WTC11 (cell line): ENCODE measurements at regions not wholly inside any gene's neighbourhood (a gene's known extent, or its start where the extent isn't known, plus 50 kb on each side); places are given as distances from the start of the nearest gene placed in this dataset.

Experiments used
- FOXJ3 ChIP-seq: sonication (generic); formaldehyde crosslinking; IDR thresholded peaks from 2 replicates; pipeline ENCODE4 v1.9.0; 2021; ENCODE audit warnings: missing genetic modification reagents, mild to moderate bottlenecking, borderline replicate concordance
- JUN ChIP-seq: sonication (generic); formaldehyde crosslinking; IDR thresholded peaks from 2 replicates; pipeline ENCODE4 v1.8.0; 2023; ENCODE audit warnings: mild to moderate bottlenecking, missing genetic modification reagents
- NFYB ChIP-seq: sonication (generic); formaldehyde crosslinking; conservative IDR thresholded peaks from 2 replicates; pipeline ENCODE4 v1.8.0; 2022; ENCODE audit warnings: low read depth, missing genetic modification reagents
- SOX15 ChIP-seq: fragments of 250-450 bp; sonication (Bioruptor Pico); IDR thresholded peaks from 2 replicates; pipeline ENCODE4 v1.9.0; 2021; ENCODE audit warnings: mild to moderate bottlenecking
- TCF7 ChIP-seq: sonication (generic); formaldehyde crosslinking; IDR thresholded peaks from 2 replicates; pipeline ENCODE4 v1.8.0; 2022; ENCODE audit warnings: mild to moderate bottlenecking, low read depth, missing genetic modification reagents, moderate library complexity
- TF ChIP-seq, protein P1 (sequence below): fragments of 200-600 bp; IDR thresholded peaks from 2 replicates; pipeline ENCODE4 v1.8.0; 2022; ENCODE audit warnings: antibody characterized with exemption

GRCh38 chr7:52771177-52771576 lies 264.3 kb upstream of the POM121L12 start:
- TF ChIP-seq JUN (CRISPR knock-in tag) (no peak), SOX15 (CRISPR knock-in tag) (no peak), FOXJ3 (CRISPR knock-in tag) (no peak), NFYB (CRISPR knock-in tag) (no peak), TCF7 (CRISPR knock-in tag) (no peak)
- TF ChIP-seq, protein P1, sequence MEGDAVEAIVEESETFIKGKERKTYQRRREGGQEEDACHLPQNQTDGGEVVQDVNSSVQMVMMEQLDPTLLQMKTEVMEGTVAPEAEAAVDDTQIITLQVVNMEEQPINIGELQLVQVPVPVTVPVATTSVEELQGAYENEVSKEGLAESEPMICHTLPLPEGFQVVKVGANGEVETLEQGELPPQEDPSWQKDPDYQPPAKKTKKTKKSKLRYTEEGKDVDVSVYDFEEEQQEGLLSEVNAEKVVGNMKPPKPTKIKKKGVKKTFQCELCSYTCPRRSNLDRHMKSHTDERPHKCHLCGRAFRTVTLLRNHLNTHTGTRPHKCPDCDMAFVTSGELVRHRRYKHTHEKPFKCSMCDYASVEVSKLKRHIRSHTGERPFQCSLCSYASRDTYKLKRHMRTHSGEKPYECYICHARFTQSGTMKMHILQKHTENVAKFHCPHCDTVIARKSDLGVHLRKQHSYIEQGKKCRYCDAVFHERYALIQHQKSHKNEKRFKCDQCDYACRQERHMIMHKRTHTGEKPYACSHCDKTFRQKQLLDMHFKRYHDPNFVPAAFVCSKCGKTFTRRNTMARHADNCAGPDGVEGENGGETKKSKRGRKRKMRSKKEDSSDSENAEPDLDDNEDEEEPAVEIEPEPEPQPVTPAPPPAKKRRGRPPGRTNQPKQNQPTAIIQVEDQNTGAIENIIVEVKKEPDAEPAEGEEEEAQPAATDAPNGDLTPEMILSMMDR = no peak
